ENCODE measurements at regions not wholly inside any gene's neighbourhood (a gene's known extent, or its start where the extent isn't known, plus 50 kb on each side); places are given as distances from the start of the nearest gene placed in this dataset.

- no peaks in the 10 kb centered on the region for H3K27me3 ChIP-seq (ENCODE audit: insufficient read depth, low read length, poor library complexity)
- H4K20me1 ChIP-seq (ENCODE audit: insufficient read depth, low read length), result no peaks in the 10 kb centered on the region
- no peaks in the 10 kb centered on the region for H3K9me3 ChIP-seq (ENCODE audit: insufficient read depth, low read length, severe bottlenecking)
- no peak for ATAC-seq (ENCODE audit: insufficient read depth, low read depth)
- no peak overlapping the region for H2AFZ ChIP-seq (ENCODE audit: low read depth, low read length)
- H3K79me2 ChIP-seq (ENCODE audit: insufficient read depth, low read length), result no peaks in the 10 kb centered on the region
- H3K4me2 ChIP-seq (ENCODE audit: insufficient read depth, low read length), result no peak overlapping the region
- no peak for DNase-seq
- H3K27ac ChIP-seq (ENCODE audit: low read length), result no peak overlapping the region
- H3K36me3 ChIP-seq (ENCODE audit: insufficient read depth, low read length), result no peaks in the 10 kb centered on the region
- H3K9ac ChIP-seq (ENCODE audit: low read depth, low read length), result no peak overlapping the region
- H3K4me1 ChIP-seq (ENCODE audit: insufficient read depth, low read length), result no peaks in the 10 kb centered on the region
- no peak overlapping the region for H3K4me3 ChIP-seq (ENCODE audit: low read depth in 1 of 2, low read length in 2 of 2)
- no peak for TF ChIP-seq CTCF (IDR thresholded peaks at IDR 0.05; ENCODE audit: borderline replicate concordance, extremely low read depth, low read length, poor library complexity, severe bottlenecking)
- TF ChIP-seq EZH2 (IDR thresholded peaks at IDR 0.05; ENCODE audit: borderline replicate concordance, low read depth, low read length, severe bottlenecking), result no peak
Observed at GRCh38 chr2:104757056-104757455, 96.9 kb upstream of the POU3F3 start.

- Histone ChIP-seq H2AFZ (ENCODE audit: low read depth, low read length) (no peak overlapping the region), H3K9me3 (ENCODE audit: insufficient read depth, low read length, severe bottlenecking) (no peaks in the 10 kb centered on the region), H3K4me1 (ENCODE audit: insufficient read depth, low read length) (no peaks in the 10 kb centered on the region), H3K79me2 (ENCODE audit: insufficient read depth, low read length) (no peaks in the 10 kb centered on the region), H4K20me1 (ENCODE audit: insufficient read depth, low read length) (no peaks in the 10 kb centered on the region), H3K4me2 (ENCODE audit: insufficient read depth, low read length) (no peak overlapping the region), H3K9ac (ENCODE audit: low read depth, low read length) (no peak overlapping the region), H3K27ac (ENCODE audit: low read length) (no peak overlapping the region), H3K36me3 (ENCODE audit: insufficient read depth, low read length) (no peaks in the 10 kb centered on the region), H3K27me3 (ENCODE audit: insufficient read depth, low read length, poor library complexity) (no peaks in the 10 kb centered on the region), H3K4me3 (ENCODE audit: low read depth in 1 of 2, low read length in 2 of 2) (no peak overlapping the region)
- no peak for DNase-seq
- no peak for TF ChIP-seq EZH2 (IDR thresholded peaks at IDR 0.05; ENCODE audit: borderline replicate concordance, low read depth, low read length, severe bottlenecking)
- TF ChIP-seq CTCF (IDR thresholded peaks at IDR 0.05; ENCODE audit: borderline replicate concordance, extremely low read depth, low read length, poor library complexity, severe bottlenecking), result no peak
- no peak for ATAC-seq (ENCODE audit: insufficient read depth, low read depth)
Observed at GRCh38 chr2:104758199-104758620, 95.7 kb upstream of the POU3F3 start.

- Histone ChIP-seq H3K79me2 (ENCODE audit: insufficient read depth, low read length) (no peaks in the 10 kb centered on the region), H3K27me3 (ENCODE audit: insufficient read depth, low read length, poor library complexity) (no peaks in the 10 kb centered on the region), H3K4me3 (ENCODE audit: low read depth in 1 of 2, low read length in 2 of 2) (no peak overlapping the region), H2AFZ (ENCODE audit: low read depth, low read length) (no peak overlapping the region), H3K4me2 (ENCODE audit: insufficient read depth, low read length) (no peak overlapping the region), H3K9ac (ENCODE audit: low read depth, low read length) (no peak overlapping the region), H3K36me3 (ENCODE audit: insufficient read depth, low read length) (no peaks in the 10 kb centered on the region), H3K4me1 (ENCODE audit: insufficient read depth, low read length) (no peaks in the 10 kb centered on the region), H3K27ac (ENCODE audit: low read length) (no peak overlapping the region), H3K9me3 (ENCODE audit: insufficient read depth, low read length, severe bottlenecking) (no peaks in the 10 kb centered on the region), H4K20me1 (ENCODE audit: insufficient read depth, low read length) (no peaks in the 10 kb centered on the region)
- DNase-seq (no peak), ATAC-seq (ENCODE audit: insufficient read depth, low read depth) (no peak)
- TF ChIP-seq EZH2 (IDR thresholded peaks at IDR 0.05; ENCODE audit: borderline replicate concordance, low read depth, low read length, severe bottlenecking), result no peak
- TF ChIP-seq CTCF (IDR thresholded peaks at IDR 0.05; ENCODE audit: borderline replicate concordance, extremely low read depth, low read length, poor library complexity, severe bottlenecking), result no peak
Observed at GRCh38 chr2:104762031-104762430, 91.9 kb upstream of the POU3F3 start.

- ATAC-seq (ENCODE audit: insufficient read depth, low read depth), result no peak
- no peaks in the 10 kb centered on the region for H3K27me3 ChIP-seq (ENCODE audit: insufficient read depth, low read length, poor library complexity)
- H3K4me2 ChIP-seq (ENCODE audit: insufficient read depth, low read length), result no peak overlapping the region
- no peaks in the 10 kb centered on the region for H3K36me3 ChIP-seq (ENCODE audit: insufficient read depth, low read length)
- TF ChIP-seq CTCF (IDR thresholded peaks at IDR 0.05; ENCODE audit: borderline replicate concordance, extremely low read depth, low read length, poor library complexity, severe bottlenecking) (no peak), EZH2 (IDR thresholded peaks at IDR 0.05; ENCODE audit: borderline replicate concordance, low read depth, low read length, severe bottlenecking) (no peak)
- H3K9ac ChIP-seq (ENCODE audit: low read depth, low read length), result no peak overlapping the region
- no peaks in the 10 kb centered on the region for H3K4me1 ChIP-seq (ENCODE audit: insufficient read depth, low read length)
- DNase-seq, result no peak
- no peak overlapping the region for H3K4me3 ChIP-seq (ENCODE audit: low read depth in 1 of 2, low read length in 2 of 2)
- H3K9me3 ChIP-seq (ENCODE audit: insufficient read depth, low read length, severe bottlenecking), result no peaks in the 10 kb centered on the region
- H3K79me2 ChIP-seq (ENCODE audit: insufficient read depth, low read length), result no peaks in the 10 kb centered on the region
- H3K27ac ChIP-seq (ENCODE audit: low read length), result no peak overlapping the region
- no peak overlapping the region for H2AFZ ChIP-seq (ENCODE audit: low read depth, low read length)
- no peaks in the 10 kb centered on the region for H4K20me1 ChIP-seq (ENCODE audit: insufficient read depth, low read length)
Observed at GRCh38 chr2:104766683-104767082, 87.2 kb upstream of the POU3F3 start.
